ENCODE measurements at regions not wholly inside any gene's neighbourhood (a gene's known extent, or its start where the extent isn't known, plus 50 kb on each side); places are given as distances from the start of the nearest gene placed in this dataset.

GRCh38 chr4:183763990-183764754, 105.1 kb downstream of the TRAPPC11 start:
- peak; percentile 8 for DNase-seq

- DNase-seq: peak; percentile 17
Measured at GRCh38 chr4:183765251-183765911, 106.3 kb downstream of the TRAPPC11 start.

- no peak for DNase-seq
Measured at GRCh38 chr4:183766140-183766539, 107.0 kb downstream of the TRAPPC11 start.

- DNase-seq: no peak
Measured at GRCh38 chr4:183770906-183771305, 111.8 kb downstream of the TRAPPC11 start.

GRCh38 chr4:183772361-183772760, 113.3 kb downstream of the TRAPPC11 start:
- no peak for DNase-seq

- DNase-seq: no peak
Measured at GRCh38 chr4:183773790-183774189, 114.7 kb downstream of the TRAPPC11 start.

- DNase-seq: no peak
Measured at GRCh38 chr4:183783306-183783705, 121.8 kb upstream of the STOX2 start.

GRCh38 chr4:183783991-183784553, 121.0 kb upstream of the STOX2 start:
- peak; percentile 37 for DNase-seq

GRCh38 chr4:183788308-183788905, 116.7 kb upstream of the STOX2 start:
- peak; percentile 61 for DNase-seq

- no peak for DNase-seq
Measured at GRCh38 chr4:183789657-183790056, 115.5 kb upstream of the STOX2 start.

- no peak for DNase-seq
Measured at GRCh38 chr4:183790661-183791060, 114.4 kb upstream of the STOX2 start.

GRCh38 chr4:183797011-183797444, 108.1 kb upstream of the STOX2 start:
- no peak for DNase-seq

- no peak for DNase-seq
Measured at GRCh38 chr4:183797445-183798300, 107.4 kb upstream of the STOX2 start.

GRCh38 chr4:183798301-183799253, 106.5 kb upstream of the STOX2 start:
- peak; percentile 26 for DNase-seq

- no peak for DNase-seq
Measured at GRCh38 chr4:183801457-183802165, 103.5 kb upstream of the STOX2 start.

GRCh38 chr4:183806341-183806740, 98.8 kb upstream of the STOX2 start:
- no peak for DNase-seq

- DNase-seq: no peak
Measured at GRCh38 chr4:183807420-183808096, 97.5 kb upstream of the STOX2 start.

GRCh38 chr4:183808097-183808456, 97.0 kb upstream of the STOX2 start:
- peak; percentile 10 for DNase-seq

GRCh38 chr4:183812567-183812966, 92.5 kb upstream of the STOX2 start:
- DNase-seq: no peak

GRCh38 chr4:183814461-183814860, 90.6 kb upstream of the STOX2 start:
- DNase-seq: no peak
